ENCODE measurements at regions not wholly inside any gene's neighbourhood (a gene's known extent, or its start where the extent isn't known, plus 50 kb on each side); places are given as distances from the start of the nearest gene placed in this dataset.

DNA sequence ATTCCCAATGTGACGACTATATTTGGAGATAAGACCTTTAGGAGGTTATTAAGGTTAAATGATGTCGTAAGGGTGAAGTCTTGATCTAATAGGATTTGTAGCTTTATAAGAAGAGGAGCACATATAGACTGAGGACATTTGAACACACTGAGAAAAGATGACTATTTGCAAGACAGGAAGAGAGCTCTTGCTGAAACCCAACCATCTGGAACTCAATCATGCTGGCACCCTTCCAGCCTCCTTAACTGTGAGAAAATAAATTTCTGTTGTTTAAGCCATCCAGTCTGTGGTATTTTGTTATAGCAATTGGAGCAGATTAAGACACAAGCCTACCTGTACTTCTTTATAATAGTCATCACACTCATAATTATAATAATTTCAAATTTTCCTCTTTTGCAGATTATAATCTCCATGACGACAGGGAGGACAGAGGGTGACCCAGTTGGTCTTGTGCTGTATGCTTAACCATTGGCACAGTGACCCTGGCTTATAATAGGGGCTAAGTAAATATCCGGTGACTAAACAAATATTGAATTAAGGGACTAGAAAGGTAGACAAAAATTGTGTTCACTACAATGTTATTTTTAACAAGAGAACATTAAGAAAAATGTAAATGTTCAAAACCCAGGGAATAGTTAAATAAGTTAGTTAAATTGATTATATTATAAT, 206.4 kb upstream of the HDDC2 start:
- TF ChIP-seq, protein P1, sequence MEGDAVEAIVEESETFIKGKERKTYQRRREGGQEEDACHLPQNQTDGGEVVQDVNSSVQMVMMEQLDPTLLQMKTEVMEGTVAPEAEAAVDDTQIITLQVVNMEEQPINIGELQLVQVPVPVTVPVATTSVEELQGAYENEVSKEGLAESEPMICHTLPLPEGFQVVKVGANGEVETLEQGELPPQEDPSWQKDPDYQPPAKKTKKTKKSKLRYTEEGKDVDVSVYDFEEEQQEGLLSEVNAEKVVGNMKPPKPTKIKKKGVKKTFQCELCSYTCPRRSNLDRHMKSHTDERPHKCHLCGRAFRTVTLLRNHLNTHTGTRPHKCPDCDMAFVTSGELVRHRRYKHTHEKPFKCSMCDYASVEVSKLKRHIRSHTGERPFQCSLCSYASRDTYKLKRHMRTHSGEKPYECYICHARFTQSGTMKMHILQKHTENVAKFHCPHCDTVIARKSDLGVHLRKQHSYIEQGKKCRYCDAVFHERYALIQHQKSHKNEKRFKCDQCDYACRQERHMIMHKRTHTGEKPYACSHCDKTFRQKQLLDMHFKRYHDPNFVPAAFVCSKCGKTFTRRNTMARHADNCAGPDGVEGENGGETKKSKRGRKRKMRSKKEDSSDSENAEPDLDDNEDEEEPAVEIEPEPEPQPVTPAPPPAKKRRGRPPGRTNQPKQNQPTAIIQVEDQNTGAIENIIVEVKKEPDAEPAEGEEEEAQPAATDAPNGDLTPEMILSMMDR (conservative IDR thresholded peaks at IDR 0.05; ENCODE audit: low read depth, low read length), result no peak
- H3K4me3 ChIP-seq (ENCODE audit: low read depth, low read length), result no peak overlapping the region
- peak; percentile 89 for DNase-seq (ENCODE audit: low read depth)

DNA sequence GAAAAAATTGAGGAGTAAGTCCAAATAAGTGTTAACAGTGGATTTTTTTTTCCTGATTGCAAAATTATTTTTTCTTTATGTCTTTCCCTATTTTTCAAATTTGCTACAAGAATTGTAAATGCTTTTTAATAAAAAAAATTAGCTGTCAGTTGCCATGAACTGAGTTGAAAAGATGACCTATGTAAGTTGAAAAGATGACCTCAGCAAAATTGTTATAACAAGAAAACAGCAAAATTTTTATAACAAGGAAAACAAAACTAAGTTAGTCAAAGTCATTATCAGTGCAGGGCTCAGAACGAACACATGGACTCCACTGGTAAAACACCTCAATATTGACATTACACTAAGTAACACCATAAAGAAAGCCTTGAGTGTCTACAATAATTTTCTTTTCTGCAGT, 207.0 kb upstream of the HDDC2 start:
- H3K4me3 ChIP-seq (ENCODE audit: low read depth, low read length), result no peak overlapping the region
- TF ChIP-seq, protein P1 (conservative IDR thresholded peaks at IDR 0.05; ENCODE audit: low read depth, low read length), result no peak
- no peak for DNase-seq (ENCODE audit: low read depth)

DNA sequence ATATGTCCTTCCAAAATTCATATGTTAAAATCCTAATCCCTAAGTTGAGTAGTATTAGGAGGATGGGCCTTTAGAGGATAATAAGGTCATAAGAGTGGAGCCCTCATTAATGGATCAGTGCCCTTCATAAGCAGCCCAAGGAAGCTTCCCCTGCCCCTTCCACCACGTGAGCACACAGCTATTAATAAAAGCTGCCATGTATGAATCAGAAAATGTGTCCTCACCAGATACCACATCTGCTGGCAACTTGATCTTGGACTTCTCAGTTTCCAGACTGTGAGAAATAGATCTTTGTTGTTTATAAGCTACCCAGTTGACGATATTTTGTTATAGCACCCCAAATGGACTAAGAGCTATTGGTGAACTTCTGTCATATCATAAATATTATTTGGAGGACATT, 207.7 kb upstream of the HDDC2 start:
- TF ChIP-seq, protein P1 (conservative IDR thresholded peaks at IDR 0.05; ENCODE audit: low read depth, low read length), result no peak
- DNase-seq (ENCODE audit: low read depth), result no peak
- H3K4me3 ChIP-seq (ENCODE audit: low read depth, low read length), result no peak overlapping the region

DNA sequence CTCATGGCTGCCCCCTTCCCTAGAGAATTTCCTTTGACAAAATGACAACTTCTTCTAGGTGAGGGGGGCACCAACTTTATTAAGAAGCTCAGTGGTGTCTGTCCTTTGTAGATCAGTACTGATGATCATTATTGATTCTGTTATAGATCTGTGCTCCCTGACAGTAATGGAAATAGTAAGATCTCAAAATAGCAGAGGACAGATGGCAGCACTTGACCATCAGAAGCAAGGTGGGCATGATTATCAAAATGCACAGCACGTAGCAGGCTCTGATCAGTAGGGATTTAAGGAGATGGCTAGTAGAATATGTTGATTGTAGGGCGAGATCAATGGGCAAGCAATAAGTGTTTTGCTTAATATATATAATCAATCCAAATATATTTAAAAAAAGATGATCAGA, 208.6 kb upstream of the HDDC2 start:
- H3K4me3 ChIP-seq (ENCODE audit: low read depth, low read length), result no peak overlapping the region
- TF ChIP-seq, protein P1 (conservative IDR thresholded peaks at IDR 0.05; ENCODE audit: low read depth, low read length), result no peak
- no peak for DNase-seq (ENCODE audit: low read depth)

DNA sequence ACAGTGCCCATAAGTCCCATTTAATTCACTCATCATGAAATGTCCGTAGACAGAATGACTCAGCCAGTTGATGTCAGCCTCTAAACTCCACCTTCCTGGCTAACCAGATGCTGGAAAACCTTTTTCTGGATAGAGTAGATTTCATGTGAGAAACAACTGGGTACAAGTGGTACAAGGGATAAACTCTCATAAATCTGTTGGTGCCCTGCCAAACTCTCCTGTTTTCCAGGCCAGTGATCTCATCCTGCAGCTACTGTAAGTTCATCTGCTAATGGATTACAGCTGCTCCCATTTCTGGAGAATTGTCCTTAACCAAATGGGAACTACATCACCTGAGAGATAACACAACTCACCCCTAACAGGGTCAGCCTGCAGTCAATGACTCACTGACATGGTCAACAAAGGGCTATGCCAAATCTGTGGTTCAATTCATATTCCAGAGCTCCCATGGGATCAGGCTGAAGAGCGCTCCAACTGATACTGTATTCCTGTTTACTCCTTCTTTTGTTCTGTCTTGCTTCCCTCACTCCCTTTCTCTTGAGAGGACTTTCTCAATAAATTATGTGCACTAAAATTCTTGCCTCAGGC, 210.1 kb upstream of the HDDC2 start:
- no peak overlapping the region for H3K4me3 ChIP-seq (ENCODE audit: low read depth, low read length)
- peak; percentile 49 for DNase-seq (ENCODE audit: low read depth)
- TF ChIP-seq, protein P1 (conservative IDR thresholded peaks at IDR 0.05; ENCODE audit: low read depth, low read length), result no peak

DNA sequence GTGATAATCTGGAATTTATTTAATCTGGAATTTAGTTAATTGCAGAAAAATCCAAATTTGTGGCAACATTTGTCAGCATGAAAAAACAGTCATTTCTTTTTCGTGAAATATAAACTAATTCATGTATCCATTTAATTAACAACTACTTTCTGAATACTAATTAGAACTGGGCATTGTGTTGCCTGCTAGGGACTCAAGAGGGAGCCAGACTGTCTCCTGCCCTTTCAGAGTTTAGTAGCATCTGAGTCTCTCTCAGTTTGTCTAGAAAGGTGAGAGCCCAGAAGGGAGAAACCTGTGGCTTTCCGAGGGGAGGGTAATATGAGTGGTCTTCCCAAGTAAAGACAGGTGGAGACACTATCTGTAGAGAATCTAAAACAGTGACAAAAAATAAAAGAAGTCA, 210.9 kb upstream of the HDDC2 start:
- TF ChIP-seq, protein P1 (conservative IDR thresholded peaks at IDR 0.05; ENCODE audit: low read depth, low read length), result peak; percentile 78
- no peak overlapping the region for H3K4me3 ChIP-seq (ENCODE audit: low read depth, low read length)
- peak; percentile 48 for DNase-seq (ENCODE audit: low read depth)

DNA sequence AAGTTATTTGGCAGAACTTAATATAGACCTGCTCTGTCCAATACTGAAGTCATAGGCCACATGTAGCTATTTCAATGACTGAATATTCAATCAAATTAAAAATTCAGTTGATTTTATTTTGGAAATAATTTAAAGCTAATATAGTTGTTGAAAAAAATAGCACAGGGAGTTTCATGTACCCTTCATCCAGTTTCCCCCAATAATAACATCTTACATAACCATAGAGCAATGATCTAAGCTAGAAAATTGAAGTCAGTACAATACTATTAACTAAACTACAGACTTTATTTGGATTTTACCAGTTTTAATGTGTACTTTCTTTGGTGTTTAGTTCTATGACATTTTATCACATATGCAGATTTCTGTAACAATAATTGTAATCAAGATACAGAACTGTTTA, 212.2 kb upstream of the HDDC2 start:
- TF ChIP-seq, protein P1 (conservative IDR thresholded peaks at IDR 0.05; ENCODE audit: low read depth, low read length), result no peak
- H3K4me3 ChIP-seq (ENCODE audit: low read depth, low read length), result no peak overlapping the region
- no peak for DNase-seq (ENCODE audit: low read depth)

All from choroid plexus epithelial cell (primary cell).